GM12878 (cell line): ENCODE measurements at regions not wholly inside any gene's neighbourhood (a gene's known extent, or its start where the extent isn't known, plus 50 kb on each side); places are given as distances from the start of the nearest gene placed in this dataset.

ENCODE experiments used
- BHLHE40 ChIP-seq, 2 experiments: fragments of 450-650 bp in 1 of 2; IDR thresholded peaks; 2 replicates each; pipeline ENCODE4 v1.6.1; 2011 to 2017; ENCODE audit warnings: low read depth in 2 of 2, borderline replicate concordance in 1 of 2, improper control_type of control experiment in 1 of 2, low read length in 1 of 2, mild to moderate bottlenecking in 1 of 2
- EGR1 ChIP-seq, 2 experiments: IDR thresholded peaks; 1 replicate in 1 of 2; 2 replicates in 1 of 2; pipeline ENCODE4 v1.6.1; 2011 to 2012; ENCODE audit warnings: low read depth in 2 of 2, low read length in 2 of 2, borderline replicate concordance in 1 of 2, mild to moderate bottlenecking in 1 of 2, moderate library complexity in 1 of 2
- GABPA ChIP-seq: IDR thresholded peaks from 2 replicates; pipeline ENCODE4 v1.6.1; 2014; ENCODE audit warnings: antibody characterized with exemption, low read depth, mild to moderate bottlenecking, inconsistent platforms
- RBBP5 ChIP-seq: fragments of 200-600 bp; sonication (generic); conservative IDR thresholded peaks from 2 replicates; pipeline ENCODE4 v1.6.1; 2016
- SREBF2 ChIP-seq: IDR thresholded peaks from 2 replicates; pipeline ENCODE4 v1.6.1; 2012; ENCODE audit warnings: mild to moderate bottlenecking, low read length
- ZZZ3 ChIP-seq: IDR thresholded peaks from 2 replicates; pipeline ENCODE4 v1.6.1; 2011; ENCODE audit warnings: low read depth; ENCODE audit not compliant: control insufficient read depth, insufficient read length
- TF ChIP-seq, protein P1 (sequence below), 3 experiments: IDR thresholded peaks in 2 of 3; conservative IDR thresholded peaks in 1 of 3; 2 replicates each; pipeline ENCODE4 v1.5.1; 2011; ENCODE audit warnings: low read depth in 3 of 3, low read length in 3 of 3, mild to moderate bottlenecking in 3 of 3, control low read depth in 2 of 3, moderate library complexity in 2 of 3, inconsistent platforms in 1 of 3, mixed read lengths in 1 of 3; ENCODE audit not compliant: control insufficient read depth in 2 of 3, insufficient read depth in 1 of 3; ENCODE audit errors: extremely low read depth in 1 of 3
- TF ChIP-seq, protein P2 (sequence below): fragments of 450-650 bp; formaldehyde crosslinking; IDR thresholded peaks from 2 replicates; pipeline ENCODE4 v1.4.0; 2022; ENCODE audit warnings: mild to moderate bottlenecking, moderate library complexity

DNA sequence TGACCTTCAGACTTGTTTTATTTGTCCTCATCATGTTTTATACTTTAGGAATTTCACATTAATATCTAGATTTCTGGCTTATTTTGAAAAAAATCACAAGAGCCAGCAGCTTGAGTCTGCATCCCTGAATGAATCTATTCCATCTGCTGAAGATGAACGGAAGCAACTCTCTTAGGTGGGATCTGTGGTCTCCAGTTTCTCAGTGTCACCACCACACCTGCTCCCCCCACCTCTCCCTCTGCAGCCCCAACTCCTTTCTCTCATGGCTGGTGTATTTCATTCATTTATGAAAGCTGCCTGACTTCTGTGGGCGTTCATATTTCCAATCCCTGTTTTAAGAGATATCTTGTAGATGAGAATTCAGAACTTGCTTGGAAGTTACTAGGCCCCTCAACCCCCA lies 102.1 kb upstream of the AGBL1 start:
- TF ChIP-seq BHLHE40 (IDR thresholded peaks at IDR 0.05; ENCODE audit: borderline replicate concordance in 1 of 2, low read depth in 2 of 2, low read length in 1 of 2) (no peak), SREBF2 (no peak), GABPA (no peak), EGR1 (IDR thresholded peaks at IDR 0.05; ENCODE audit: borderline replicate concordance in 1 of 2, low read depth in 2 of 2, low read length in 2 of 2) (no peak), RBBP5 (no peak), ZZZ3 (no peak)
- TF ChIP-seq, protein P1, sequence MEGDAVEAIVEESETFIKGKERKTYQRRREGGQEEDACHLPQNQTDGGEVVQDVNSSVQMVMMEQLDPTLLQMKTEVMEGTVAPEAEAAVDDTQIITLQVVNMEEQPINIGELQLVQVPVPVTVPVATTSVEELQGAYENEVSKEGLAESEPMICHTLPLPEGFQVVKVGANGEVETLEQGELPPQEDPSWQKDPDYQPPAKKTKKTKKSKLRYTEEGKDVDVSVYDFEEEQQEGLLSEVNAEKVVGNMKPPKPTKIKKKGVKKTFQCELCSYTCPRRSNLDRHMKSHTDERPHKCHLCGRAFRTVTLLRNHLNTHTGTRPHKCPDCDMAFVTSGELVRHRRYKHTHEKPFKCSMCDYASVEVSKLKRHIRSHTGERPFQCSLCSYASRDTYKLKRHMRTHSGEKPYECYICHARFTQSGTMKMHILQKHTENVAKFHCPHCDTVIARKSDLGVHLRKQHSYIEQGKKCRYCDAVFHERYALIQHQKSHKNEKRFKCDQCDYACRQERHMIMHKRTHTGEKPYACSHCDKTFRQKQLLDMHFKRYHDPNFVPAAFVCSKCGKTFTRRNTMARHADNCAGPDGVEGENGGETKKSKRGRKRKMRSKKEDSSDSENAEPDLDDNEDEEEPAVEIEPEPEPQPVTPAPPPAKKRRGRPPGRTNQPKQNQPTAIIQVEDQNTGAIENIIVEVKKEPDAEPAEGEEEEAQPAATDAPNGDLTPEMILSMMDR (IDR thresholded peaks at IDR 0.05 in 2 of 3, conservative IDR thresholded peaks at IDR 0.05 in 1 of 3; ENCODE audit: control insufficient read depth in 2 of 3, extremely low read depth in 1 of 3, insufficient read depth in 1 of 3, low read depth in 3 of 3, low read length in 3 of 3), result no peak
- TF ChIP-seq, protein P2, sequence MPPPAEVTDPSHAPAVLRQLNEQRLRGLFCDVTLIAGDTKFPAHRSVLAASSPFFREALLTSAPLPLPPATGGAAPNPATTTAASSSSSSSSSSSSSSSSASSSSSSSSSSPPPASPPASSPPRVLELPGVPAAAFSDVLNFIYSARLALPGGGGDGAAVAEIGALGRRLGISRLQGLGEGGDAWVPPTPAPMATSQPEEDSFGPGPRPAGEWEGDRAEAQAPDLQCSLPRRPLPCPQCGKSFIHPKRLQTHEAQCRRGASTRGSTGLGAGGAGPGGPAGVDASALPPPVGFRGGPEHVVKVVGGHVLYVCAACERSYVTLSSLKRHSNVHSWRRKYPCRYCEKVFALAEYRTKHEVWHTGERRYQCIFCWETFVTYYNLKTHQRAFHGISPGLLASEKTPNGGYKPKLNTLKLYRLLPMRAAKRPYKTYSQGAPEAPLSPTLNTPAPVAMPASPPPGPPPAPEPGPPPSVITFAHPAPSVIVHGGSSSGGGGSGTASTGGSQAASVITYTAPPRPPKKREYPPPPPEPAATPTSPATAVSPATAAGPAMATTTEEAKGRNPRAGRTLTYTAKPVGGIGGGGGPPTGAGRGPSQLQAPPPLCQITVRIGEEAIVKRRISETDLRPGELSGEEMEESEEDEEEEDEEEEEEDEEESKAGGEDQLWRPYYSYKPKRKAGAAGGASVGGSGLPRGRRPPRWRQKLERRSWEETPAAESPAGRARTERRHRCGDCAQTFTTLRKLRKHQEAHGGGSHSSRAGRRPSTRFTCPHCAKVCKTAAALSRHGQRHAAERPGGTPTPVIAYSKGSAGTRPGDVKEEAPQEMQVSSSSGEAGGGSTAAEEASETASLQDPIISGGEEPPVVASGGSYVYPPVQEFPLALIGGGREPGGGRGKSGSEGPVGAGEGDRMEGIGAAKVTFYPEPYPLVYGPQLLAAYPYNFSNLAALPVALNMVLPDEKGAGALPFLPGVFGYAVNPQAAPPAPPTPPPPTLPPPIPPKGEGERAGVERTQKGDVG, result no peak
